Esophagus muscularis mucosa (tissue), 4 donors: ENCODE measurements at regions not wholly inside any gene's neighbourhood (a gene's known extent, or its start where the extent isn't known, plus 50 kb on each side); places are given as distances from the start of the nearest gene placed in this dataset.

Source experiments
- CTCF ChIP-seq, 3 experiments: fragments of 200-600 bp in 2 of 3; fragments of 450-650 bp in 1 of 3; sonication (generic) in 2 of 3; IDR thresholded peaks; one replicate each; pipeline ENCODE4 v1.5.1; 2017 to 2019; ENCODE audit warnings: antibody characterized with exemption in 3 of 3, mild to moderate bottlenecking in 2 of 3, moderate library complexity in 1 of 3
- EP300 ChIP-seq: sonication (generic); formaldehyde crosslinking; IDR thresholded peaks from one replicate; pipeline ENCODE4 v1.6.1; 2017; ENCODE audit warnings: antibody characterized with exemption
- POLR2A ChIP-seq: fragments of 450-650 bp; IDR thresholded peaks from one replicate; pipeline ENCODE4 v1.6.1; 2017; ENCODE audit warnings: antibody characterized with exemption, moderate library complexity, mild to moderate bottlenecking, low read depth
- POLR2AphosphoS5 ChIP-seq, 2 donors: sonication (generic); formaldehyde crosslinking; IDR thresholded peaks; one replicate each; pipeline ENCODE4 v1.6.1; 2017; ENCODE audit warnings: antibody characterized with exemption in 2 of 2

GRCh38 chr19:28934631-28935030 lies 278.3 kb downstream of the UQCRFS1 start:
- TF ChIP-seq POLR2AphosphoS5 (IDR thresholded peaks at IDR 0.05), result no peak
- no peak for TF ChIP-seq CTCF (IDR thresholded peaks at IDR 0.05)
- TF ChIP-seq POLR2A, result no peak
- no peak for TF ChIP-seq EP300
